Karpas-422 (cell line): ENCODE measurements at regions not wholly inside any gene's neighbourhood (a gene's known extent, or its start where the extent isn't known, plus 50 kb on each side); places are given as distances from the start of the nearest gene placed in this dataset.

ENCODE experiments used
- DNase-seq: peaks from one replicate; pipeline ENCODE4 v3.0.0-alpha.2; 2015
- H2AFZ ChIP-seq: fragments of 200-600 bp; sonication (generic); 2 replicates; pipeline ENCODE4 v1.6.1; 2014; ENCODE audit warnings: antibody characterized with exemption, low read length, mixed read lengths
- H3K27ac ChIP-seq: fragments of 200-600 bp; sonication (generic); 2 replicates; pipeline ENCODE4 v1.5.1; 2014; ENCODE audit warnings: mild to moderate bottlenecking, low read length, moderate library complexity
- H3K27me3 ChIP-seq: fragments of 200-600 bp; sonication (generic); 2 replicates; pipeline ENCODE4 v1.6.1; 2014; ENCODE audit warnings: low read length, mixed read lengths
- H3K36me3 ChIP-seq: fragments of 200-600 bp; sonication (generic); 2 replicates; pipeline ENCODE4 v1.6.1; 2014; ENCODE audit warnings: low read length, mixed read lengths; ENCODE audit not compliant: insufficient read depth
- H3K4me1 ChIP-seq: fragments of 200-600 bp; sonication (generic); 2 replicates; pipeline ENCODE4 v1.6.1; 2014; ENCODE audit warnings: mild to moderate bottlenecking, low read length, mixed read lengths
- H3K4me2 ChIP-seq: fragments of 200-600 bp; sonication (generic); 2 replicates; pipeline ENCODE4 v1.6.1; 2014; ENCODE audit warnings: low read length, low read depth, mild to moderate bottlenecking; ENCODE audit not compliant: poor library complexity, severe bottlenecking
- H3K4me3 ChIP-seq: fragments of 200-600 bp; sonication (generic); 2 replicates; pipeline ENCODE4 v1.5.1; 2014; ENCODE audit warnings: mild to moderate bottlenecking, antibody characterized with exemption, low read length, mixed read lengths
- H3K79me2 ChIP-seq: fragments of 200-600 bp; sonication (generic); 2 replicates; pipeline ENCODE4 v1.6.1; 2014; ENCODE audit warnings: mild to moderate bottlenecking, low read length, mixed read lengths
- H3K9ac ChIP-seq: fragments of 200-600 bp; sonication (generic); 2 replicates; pipeline ENCODE4 v1.6.0; 2014; ENCODE audit warnings: low read length
- H3K9me2 ChIP-seq: fragments of 200-600 bp; sonication (generic), shearing (Covaris generic); replicated peaks from 2 replicates; pipeline ENCODE4 v1.6.0; 2014; ENCODE audit warnings: mild to moderate bottlenecking, low read length, moderate library complexity; ENCODE audit not compliant: insufficient read depth
- H3K9me3 ChIP-seq: fragments of 300-700, 200-600 bp; sonication (generic); 2 replicates; pipeline ENCODE4 v1.6.1; 2014; ENCODE audit warnings: low read length, mixed read lengths
- H4K20me1 ChIP-seq: fragments of 200-600 bp; sonication (generic); 2 replicates; pipeline ENCODE4 v1.6.1; 2014; ENCODE audit warnings: mild to moderate bottlenecking, antibody characterized with exemption, low read length, low read depth; ENCODE audit not compliant: insufficient read depth

GRCh38 chr20:37643400-37643799, 50.4 kb upstream of the CTNNBL1 start:
- no peak for DNase-seq
- H3K9me2 ChIP-seq: no peaks in the 10 kb centered on the region
- H3K4me3 ChIP-seq: no peak overlapping the region
- H3K9me3 ChIP-seq: no peaks in the 10 kb centered on the region
- H3K27ac ChIP-seq: no peak overlapping the region
- no peaks in the 10 kb centered on the region for H3K36me3 ChIP-seq
- no peaks in the 10 kb centered on the region for H4K20me1 ChIP-seq
- peaks cover 4% of the 10 kb centered on the region for H3K4me1 ChIP-seq
- H3K27me3 ChIP-seq: no peaks in the 10 kb centered on the region
- H3K79me2 ChIP-seq: no peaks in the 10 kb centered on the region
- no peak overlapping the region for H3K9ac ChIP-seq
- no peak overlapping the region for H2AFZ ChIP-seq
- no peak overlapping the region for H3K4me2 ChIP-seq

GRCh38 chr20:37642246-37642645, 51.6 kb upstream of the CTNNBL1 start:
- no peaks in the 10 kb centered on the region for H3K9me2 ChIP-seq
- no peak overlapping the region for H3K9ac ChIP-seq
- no peak for DNase-seq
- no peak overlapping the region for H3K27ac ChIP-seq
- H3K79me2 ChIP-seq: no peaks in the 10 kb centered on the region
- H2AFZ ChIP-seq: no peak overlapping the region
- H3K27me3 ChIP-seq: no peaks in the 10 kb centered on the region
- H3K4me1 ChIP-seq: peaks cover 4% of the 10 kb centered on the region
- no peaks in the 10 kb centered on the region for H3K9me3 ChIP-seq
- H3K36me3 ChIP-seq: no peaks in the 10 kb centered on the region
- H4K20me1 ChIP-seq: no peaks in the 10 kb centered on the region
- no peak overlapping the region for H3K4me2 ChIP-seq
- no peak overlapping the region for H3K4me3 ChIP-seq

GRCh38 chr20:37640600-37641561, 52.9 kb upstream of the CTNNBL1 start:
- Histone ChIP-seq H3K79me2 (no peaks in the 10 kb centered on the region), H3K4me3 (no peak overlapping the region), H3K9ac (no peak overlapping the region), H3K9me3 (no peaks in the 10 kb centered on the region), H3K27me3 (no peaks in the 10 kb centered on the region), H3K27ac (no peak overlapping the region), H3K4me1 (peaks cover 4% of the 10 kb centered on the region), H2AFZ (no peak overlapping the region), H4K20me1 (no peaks in the 10 kb centered on the region), H3K4me2 (no peak overlapping the region), H3K36me3 (no peaks in the 10 kb centered on the region), H3K9me2 (no peaks in the 10 kb centered on the region)
- DNase-seq: no peak

- no peaks in the 10 kb centered on the region for H4K20me1 ChIP-seq
- H3K4me3 ChIP-seq: no peak overlapping the region
- no peaks in the 10 kb centered on the region for H3K27me3 ChIP-seq
- 0 out of 2 replicates have a peak, but pooled peaks cover 2% of the 10 kb centered on the region for H3K9me3 ChIP-seq
- no peaks in the 10 kb centered on the region for H3K79me2 ChIP-seq
- H3K4me1 ChIP-seq: peaks cover 4% of the 10 kb centered on the region
- no peaks in the 10 kb centered on the region for H3K9me2 ChIP-seq
- H3K36me3 ChIP-seq: no peaks in the 10 kb centered on the region
- no peak overlapping the region for H3K9ac ChIP-seq
- no peak overlapping the region for H2AFZ ChIP-seq
- H3K27ac ChIP-seq: no peak overlapping the region
- no peak overlapping the region for H3K4me2 ChIP-seq
- DNase-seq: no peak
These were observed 55.3 kb upstream of the CTNNBL1 start for GRCh38 chr20:37638527-37638926.

- Histone ChIP-seq H4K20me1 (no peaks in the 10 kb centered on the region), H3K36me3 (no peaks in the 10 kb centered on the region), H3K27ac (no peak overlapping the region), H3K9me3 (0 out of 2 replicates have a peak, but pooled peaks cover 2% of the 10 kb centered on the region), H2AFZ (no peak overlapping the region), H3K4me3 (no peak overlapping the region), H3K4me2 (no peak overlapping the region), H3K4me1 (peaks cover 4% of the 10 kb centered on the region; the same call in 1 of the 2 replicates), H3K27me3 (no peaks in the 10 kb centered on the region), H3K9ac (no peak overlapping the region), H3K79me2 (no peaks in the 10 kb centered on the region), H3K9me2 (no peaks in the 10 kb centered on the region)
- DNase-seq: no peak
These were observed 56.9 kb upstream of the CTNNBL1 start for GRCh38 chr20:37636977-37637376.

- H3K9ac ChIP-seq: no peak overlapping the region
- no peak overlapping the region for H3K4me3 ChIP-seq
- H3K9me3 ChIP-seq: 0 out of 2 replicates have a peak, but pooled peaks cover 2% of the 10 kb centered on the region
- H3K4me2 ChIP-seq: no peak overlapping the region
- no peaks in the 10 kb centered on the region for H4K20me1 ChIP-seq
- H3K27ac ChIP-seq: no peak overlapping the region
- H3K9me2 ChIP-seq: no peaks in the 10 kb centered on the region
- H3K4me1 ChIP-seq: no peaks in the 10 kb centered on the region
- no peaks in the 10 kb centered on the region for H3K36me3 ChIP-seq
- H3K79me2 ChIP-seq: no peaks in the 10 kb centered on the region
- no peaks in the 10 kb centered on the region for H3K27me3 ChIP-seq
- no peak for DNase-seq
- no peak overlapping the region for H2AFZ ChIP-seq
These were observed 57.4 kb upstream of the CTNNBL1 start for GRCh38 chr20:37636212-37636975.

- no peaks in the 10 kb centered on the region for H3K9me2 ChIP-seq
These were observed 62.8 kb upstream of the CTNNBL1 start for GRCh38 chr20:37630993-37631392.

GRCh38 chr20:37630166-37630565, 63.7 kb upstream of the CTNNBL1 start:
- Histone ChIP-seq H2AFZ (no peak overlapping the region), H3K4me2 (no peak overlapping the region)

More at GRCh38 chr20:37630993-37631392, 62.8 kb upstream of the CTNNBL1 start:
- H3K36me3 ChIP-seq: no peaks in the 10 kb centered on the region
- H3K4me1 ChIP-seq: no peaks in the 10 kb centered on the region
- no peak overlapping the region for H3K4me3 ChIP-seq
- 0 out of 2 replicates have a peak, but pooled peaks cover 2% of the 10 kb centered on the region for H3K9me3 ChIP-seq
- no peak overlapping the region for H3K9ac ChIP-seq
- no peaks in the 10 kb centered on the region for H3K79me2 ChIP-seq
- no peaks in the 10 kb centered on the region for H3K27me3 ChIP-seq
- H4K20me1 ChIP-seq: no peaks in the 10 kb centered on the region
- H3K27ac ChIP-seq: no peak overlapping the region
- H2AFZ ChIP-seq: no peak overlapping the region
- DNase-seq: no peak
- no peak overlapping the region for H3K4me2 ChIP-seq

More at GRCh38 chr20:37630166-37630565, 63.7 kb upstream of the CTNNBL1 start:
- Histone ChIP-seq H3K4me1 (no peaks in the 10 kb centered on the region), H4K20me1 (no peaks in the 10 kb centered on the region), H3K9me2 (no peaks in the 10 kb centered on the region), H3K79me2 (no peaks in the 10 kb centered on the region), H3K36me3 (no peaks in the 10 kb centered on the region), H3K9ac (no peak overlapping the region), H3K9me3 (0 out of 2 replicates have a peak, but pooled peaks cover 2% of the 10 kb centered on the region), H3K27ac (no peak overlapping the region), H3K27me3 (no peaks in the 10 kb centered on the region), H3K4me3 (no peak overlapping the region)
- no peak for DNase-seq
